Prostate gland (tissue), 2 donors: ENCODE measurements at regions not wholly inside any gene's neighbourhood (a gene's known extent, or its start where the extent isn't known, plus 50 kb on each side); places are given as distances from the start of the nearest gene placed in this dataset.

Source experiments
- DNase-seq: peaks from one replicate; pipeline ENCODE4 v3.0.0-alpha.2; 2019; ENCODE audit warnings: low spot score
- H3K27ac ChIP-seq, 2 donors: fragments of 200-600 bp; sonication (generic); 2 replicates each; pipeline ENCODE4 v1.5.1; 2017 to 2019
- H3K27me3 ChIP-seq: fragments of 200-600 bp; sonication (generic); replicated peaks from 2 replicates; pipeline ENCODE4 v1.5.1; 2019; ENCODE audit not compliant: insufficient read depth
- H3K36me3 ChIP-seq, 2 donors: fragments of 200-600 bp; sonication (generic); 1 replicate in 1 of 2; 2 replicates in 1 of 2; pipeline versions ENCODE4 v1.5.1 to v1.8.1; 2017 to 2019
- H3K4me1 ChIP-seq: fragments of 200-600 bp; sonication (generic); replicated peaks from 2 replicates; pipeline ENCODE4 v1.5.1; 2019
- H3K4me3 ChIP-seq, 2 donors: fragments of 200-600 bp; sonication (generic); 2 replicates each; pipeline ENCODE4 v1.5.1; 2017 to 2019
- H3K9me3 ChIP-seq: fragments of 200-600 bp; sonication (generic); 2 replicates; pipeline ENCODE4 v1.5.1; 2017
- CTCF ChIP-seq, 4 experiments: fragments of 200-600 bp in 2 of 4; fragments of 450-650 bp in 2 of 4; sonication (generic) in 2 of 4; IDR thresholded peaks; 1 replicate in 3 of 4; 2 replicates in 1 of 4; pipeline ENCODE4 v1.5.1; 2016 to 2019; ENCODE audit warnings: antibody characterized with exemption in 4 of 4, mild to moderate bottlenecking in 2 of 4, moderate library complexity in 2 of 4
- POLR2A ChIP-seq: fragments of 450-650 bp; IDR thresholded peaks from one replicate; pipeline ENCODE4 v1.6.1; 2016; ENCODE audit warnings: antibody characterized with exemption, mild to moderate bottlenecking
- POLR2AphosphoS5 ChIP-seq: sonication (generic); formaldehyde crosslinking; IDR thresholded peaks from one replicate; pipeline ENCODE4 v1.6.1; 2017; ENCODE audit warnings: antibody characterized with exemption
- WGBS: methylation state at CpG from one replicate; pipeline ENCODE4 v1.1.5; 2018; 5-methylcytosine and 5-hydroxymethylcytosine counted together
- intact Hi-C: fragments of 100-400 bp; cut with DNase I; formaldehyde crosslinking; loops from one replicate; pipeline ENCODE4 v1.14.2; 2022

- H3K27me3 ChIP-seq: peaks cover 2% of the 10 kb centered on the region
- TF ChIP-seq POLR2A (no peak), CTCF (IDR thresholded peaks at IDR 0.05) (no peak), POLR2AphosphoS5 (no peak)
- no peak for DNase-seq
- WGBS: 59% methylated on average over 2 of the region's 2 CpGs
- no peaks in the 10 kb centered on the region for H3K36me3 ChIP-seq
- no peaks in the 10 kb centered on the region for H3K9me3 ChIP-seq
- no peaks in the 10 kb centered on the region for H3K4me1 ChIP-seq
- H3K4me3 ChIP-seq: no peak overlapping the region
- intact Hi-C loops: no loop called here
- no peak overlapping the region for H3K27ac ChIP-seq
Observed at GRCh38 chr13:22085001-22085400, 414.1 kb downstream of the FGF9 start.

- Histone ChIP-seq H3K27me3 (peaks cover 2% of the 10 kb centered on the region), H3K27ac (no peak overlapping the region), H3K4me1 (no peaks in the 10 kb centered on the region), H3K9me3 (no peaks in the 10 kb centered on the region), H3K4me3 (no peak overlapping the region), H3K36me3 (no peaks in the 10 kb centered on the region)
- TF ChIP-seq POLR2A: no peak
- no peak for TF ChIP-seq CTCF (IDR thresholded peaks at IDR 0.05)
- no peak for TF ChIP-seq POLR2AphosphoS5
- WGBS: 80% methylated on average over 10 of the region's 10 CpGs
- intact Hi-C loops: no loop called here
- DNase-seq: no peak
Observed at GRCh38 chr13:22086597-22087330, 415.9 kb downstream of the FGF9 start.

- no peaks in the 10 kb centered on the region for H3K36me3 ChIP-seq
- H3K27ac ChIP-seq: no peak overlapping the region
- TF ChIP-seq POLR2AphosphoS5 (no peak), POLR2A (no peak), CTCF (IDR thresholded peaks at IDR 0.05) (no peak)
- no peak for DNase-seq
- H3K9me3 ChIP-seq: no peaks in the 10 kb centered on the region
- no peaks in the 10 kb centered on the region for H3K27me3 ChIP-seq
- no peak overlapping the region for H3K4me3 ChIP-seq
- 79% methylated on average over 4 of the region's 4 CpGs for WGBS
- intact Hi-C loops: no loop called here
- H3K4me1 ChIP-seq: no peaks in the 10 kb centered on the region
Observed at GRCh38 chr13:22090106-22090505, 419.2 kb downstream of the FGF9 start.

GRCh38 chr13:22091222-22091970 is 420.5 kb downstream of the FGF9 start:
- WGBS: 24% methylated on average over 10 of the region's 10 CpGs
- TF ChIP-seq CTCF (IDR thresholded peaks at IDR 0.05) (no peak), POLR2AphosphoS5 (no peak), POLR2A (no peak)
- Histone ChIP-seq H3K36me3 (no peaks in the 10 kb centered on the region), H3K4me1 (no peaks in the 10 kb centered on the region), H3K27me3 (no peaks in the 10 kb centered on the region), H3K9me3 (no peaks in the 10 kb centered on the region), H3K4me3 (no peak overlapping the region), H3K27ac (no peak overlapping the region)
- DNase-seq: no peak
- intact Hi-C loops: no loop called here

- intact Hi-C loops: no loop called here
Observed at GRCh38 chr13:22091971-22092300, 421.1 kb downstream of the FGF9 start.

More at GRCh38 chr13:22091971-22092300, 421.1 kb downstream of the FGF9 start:
- no peak for DNase-seq
- H3K27ac ChIP-seq: no peak overlapping the region
- H3K4me3 ChIP-seq: no peak overlapping the region
- H3K9me3 ChIP-seq: no peaks in the 10 kb centered on the region
- TF ChIP-seq CTCF (IDR thresholded peaks at IDR 0.05) (no peak), POLR2AphosphoS5 (no peak), POLR2A (no peak)
- H3K4me1 ChIP-seq: no peaks in the 10 kb centered on the region
- WGBS: 43% methylated on average over 6 of the region's 6 CpGs
- H3K27me3 ChIP-seq: no peaks in the 10 kb centered on the region
- no peaks in the 10 kb centered on the region for H3K36me3 ChIP-seq
